Upper lobe of right lung (tissue), 1 donor: ENCODE measurements at regions not wholly inside any gene's neighbourhood (a gene's known extent, or its start where the extent isn't known, plus 50 kb on each side); places are given as distances from the start of the nearest gene placed in this dataset.

Source experiments
- ATAC-seq: fragments of 200-7000 bp; cut with Tn5 transposase; one replicate; pipeline ENCODE4 v1.9.1; 2020; ENCODE audit warnings: mild to moderate bottlenecking, moderate library complexity
- DNase-seq: peaks from one replicate; pipeline ENCODE4 v3.0.0-alpha.2; 2020
- H3K27ac ChIP-seq: fragments of 200-600 bp; one replicate; pipeline ENCODE4 v1.8.0; 2022
- H3K27me3 ChIP-seq: fragments of 200-600 bp; one replicate; pipeline ENCODE4 v1.8.0; 2022; ENCODE audit warnings: mild to moderate bottlenecking
- H3K36me3 ChIP-seq: fragments of 200-600 bp; one replicate; pipeline ENCODE4 v1.8.0; 2022
- H3K4me1 ChIP-seq: fragments of 200-600 bp; one replicate; pipeline ENCODE4 v1.8.0; 2022
- H3K4me3 ChIP-seq: fragments of 200-600 bp; one replicate; pipeline ENCODE4 v1.8.0; 2022; ENCODE audit warnings: mild to moderate bottlenecking
- H3K9me3 ChIP-seq: fragments of 200-600 bp; one replicate; pipeline ENCODE4 v1.8.0; 2022
- CTCF ChIP-seq: fragments of 200-600 bp; IDR thresholded peaks from one replicate; pipeline ENCODE4 v1.8.0; 2022; ENCODE audit warnings: antibody characterized with exemption
- intact Hi-C: fragments of 100-400 bp; cut with DNase I; formaldehyde crosslinking; loops from one replicate; pipeline ENCODE4 v1.11.0; 2022
- donor health status: DM: no; HTN: yes; CAD: no; lungs with severe emphysema.

- Histone ChIP-seq H3K36me3 (no peaks in the 10 kb centered on the region), H3K9me3 (no peaks in the 10 kb centered on the region), H3K4me3 (no peak overlapping the region), H3K4me1 (no peaks in the 10 kb centered on the region), H3K27me3 (no peaks in the 10 kb centered on the region), H3K27ac (no peak overlapping the region)
- intact Hi-C loops: no loop called here
- TF ChIP-seq CTCF: no peak
- ATAC-seq: no peak
- DNase-seq: no peak
Measured at GRCh38 chr2:16284941-16285625, 344.7 kb downstream of the MYCN start.

GRCh38 chr2:16283071-16283850, 342.9 kb downstream of the MYCN start:
- H3K27ac ChIP-seq: no peak overlapping the region
- ATAC-seq: no peak
- H3K27me3 ChIP-seq: no peaks in the 10 kb centered on the region
- no peak for TF ChIP-seq CTCF
- no peak overlapping the region for H3K4me3 ChIP-seq
- intact Hi-C loops: no loop called here
- no peaks in the 10 kb centered on the region for H3K9me3 ChIP-seq
- no peaks in the 10 kb centered on the region for H3K4me1 ChIP-seq
- no peak for DNase-seq
- no peaks in the 10 kb centered on the region for H3K36me3 ChIP-seq

- H3K36me3 ChIP-seq: no peaks in the 10 kb centered on the region
- no peak overlapping the region for H3K4me3 ChIP-seq
- H3K27me3 ChIP-seq: no peaks in the 10 kb centered on the region
- no peak for TF ChIP-seq CTCF
- no peak overlapping the region for H3K27ac ChIP-seq
- ATAC-seq: no peak
- no peaks in the 10 kb centered on the region for H3K4me1 ChIP-seq
- no peaks in the 10 kb centered on the region for H3K9me3 ChIP-seq
- DNase-seq: no peak
- intact Hi-C loops: no loop called here
Measured at GRCh38 chr2:16282511-16282910, 342.2 kb downstream of the MYCN start.

GRCh38 chr2:16281451-16282335, 341.3 kb downstream of the MYCN start:
- no peak overlapping the region for H3K4me3 ChIP-seq
- DNase-seq: no peak
- no peaks in the 10 kb centered on the region for H3K27me3 ChIP-seq
- intact Hi-C loops: no loop called here
- no peak overlapping the region for H3K27ac ChIP-seq
- H3K4me1 ChIP-seq: no peaks in the 10 kb centered on the region
- ATAC-seq: peak; percentile 68
- H3K36me3 ChIP-seq: no peaks in the 10 kb centered on the region
- no peaks in the 10 kb centered on the region for H3K9me3 ChIP-seq
- peak; percentile 47 for TF ChIP-seq CTCF

GRCh38 chr2:16280081-16280480, 339.7 kb downstream of the MYCN start:
- no peak for TF ChIP-seq CTCF
- H3K4me1 ChIP-seq: no peaks in the 10 kb centered on the region
- H3K36me3 ChIP-seq: no peaks in the 10 kb centered on the region
- intact Hi-C loops: no loop called here
- H3K27me3 ChIP-seq: no peaks in the 10 kb centered on the region
- no peak for DNase-seq
- H3K27ac ChIP-seq: no peak overlapping the region
- H3K9me3 ChIP-seq: no peaks in the 10 kb centered on the region
- ATAC-seq: no peak
- H3K4me3 ChIP-seq: no peak overlapping the region
